Osteoblast (primary cell): ENCODE measurements at regions not wholly inside any gene's neighbourhood (a gene's known extent, or its start where the extent isn't known, plus 50 kb on each side); places are given as distances from the start of the nearest gene placed in this dataset.

Source experiments
- DNase-seq: peaks from one replicate; pipeline ENCODE4 v3.0.0; 2011; ENCODE audit warnings: low spot score, mixed read lengths; ENCODE audit not compliant: insufficient read length; ENCODE audit errors: missing footprints
- H2AFZ ChIP-seq: 2 replicates; pipeline ENCODE4 v1.6.0; 2011; ENCODE audit warnings: mild to moderate bottlenecking, low read length
- H3K27ac ChIP-seq: 2 replicates; pipeline ENCODE4 v1.5.1; 2011; ENCODE audit warnings: mild to moderate bottlenecking, low read depth, low read length, moderate library complexity
- H3K27me3 ChIP-seq: 2 replicates; pipeline ENCODE4 v1.6.0; 2012; ENCODE audit warnings: mild to moderate bottlenecking, control low read depth, inconsistent platforms, low read length, moderate library complexity; ENCODE audit not compliant: insufficient read depth
- H3K36me3 ChIP-seq: 2 replicates; pipeline ENCODE4 v1.5.1; 2011; ENCODE audit warnings: mild to moderate bottlenecking, low read length, control low read depth, moderate library complexity; ENCODE audit not compliant: insufficient read depth
- H3K4me1 ChIP-seq: 2 replicates; pipeline ENCODE4 v1.5.1; 2011; ENCODE audit warnings: mild to moderate bottlenecking, low read length, control low read depth, moderate library complexity; ENCODE audit not compliant: insufficient read depth
- H3K4me2 ChIP-seq: 2 replicates; pipeline ENCODE4 v1.6.0; 2011; ENCODE audit warnings: mild to moderate bottlenecking, low read length; ENCODE audit not compliant: insufficient read depth
- H3K4me3 ChIP-seq: fragments of 200-600 bp; sonication (generic); 3 replicates; pipeline ENCODE4 v1.5.1; 2012; ENCODE audit warnings: mild to moderate bottlenecking, low read length, inconsistent platforms; ENCODE audit not compliant: insufficient read depth
- H3K79me2 ChIP-seq: 2 replicates; pipeline ENCODE4 v1.6.0; 2012; ENCODE audit warnings: mild to moderate bottlenecking, low read length, control low read depth, inconsistent platforms; ENCODE audit not compliant: insufficient read depth
- H3K9me3 ChIP-seq: 2 replicates; pipeline ENCODE4 v1.5.1; 2011; ENCODE audit warnings: low read depth, low read length, control low read depth
- H4K20me1 ChIP-seq: 2 replicates; pipeline ENCODE4 v1.6.0; 2012; ENCODE audit warnings: mild to moderate bottlenecking, low read length, control low read depth; ENCODE audit not compliant: insufficient read depth
- CTCF ChIP-seq: IDR thresholded peaks from 2 replicates; pipeline ENCODE4 v1.5.1; 2011; ENCODE audit warnings: mild to moderate bottlenecking, low read depth, low read length, moderate library complexity; ENCODE audit errors: extremely low read depth

GRCh38 chr5:60529001-60529400 is 171.0 kb downstream of the DEPDC1B start:
- Histone ChIP-seq H3K4me3 (no peak overlapping the region), H3K4me1 (no peaks in the 10 kb centered on the region), H3K27me3 (no peaks in the 10 kb centered on the region), H3K36me3 (no peaks in the 10 kb centered on the region), H3K4me2 (no peak overlapping the region), H3K79me2 (no peaks in the 10 kb centered on the region), H4K20me1 (no peaks in the 10 kb centered on the region), H3K9me3 (no peaks in the 10 kb centered on the region), H2AFZ (no peak overlapping the region), H3K27ac (no peak overlapping the region)
- DNase-seq, result no peak
- TF ChIP-seq CTCF, result no peak

GRCh38 chr5:60527072-60527471 is 172.9 kb downstream of the DEPDC1B start:
- no peaks in the 10 kb centered on the region for H3K27me3 ChIP-seq
- DNase-seq, result no peak
- H4K20me1 ChIP-seq, result no peaks in the 10 kb centered on the region
- H3K4me3 ChIP-seq, result no peak overlapping the region
- H3K4me1 ChIP-seq, result peaks cover 9% of the 10 kb centered on the region
- TF ChIP-seq CTCF, result no peak
- no peak overlapping the region for H3K27ac ChIP-seq
- H3K4me2 ChIP-seq, result no peak overlapping the region
- no peaks in the 10 kb centered on the region for H3K9me3 ChIP-seq
- no peaks in the 10 kb centered on the region for H3K79me2 ChIP-seq
- H2AFZ ChIP-seq, result no peak overlapping the region
- H3K36me3 ChIP-seq, result no peaks in the 10 kb centered on the region

- H3K27me3 ChIP-seq, result no peaks in the 10 kb centered on the region
- no peak overlapping the region for H2AFZ ChIP-seq
- no peak overlapping the region for H3K4me3 ChIP-seq
- H3K36me3 ChIP-seq, result no peaks in the 10 kb centered on the region
- no peak overlapping the region for H3K27ac ChIP-seq
- H4K20me1 ChIP-seq, result no peaks in the 10 kb centered on the region
- H3K79me2 ChIP-seq, result no peaks in the 10 kb centered on the region
- TF ChIP-seq CTCF, result no peak
- H3K4me1 ChIP-seq, result peaks cover 15% of the 10 kb centered on the region
- no peak for DNase-seq
- no peaks in the 10 kb centered on the region for H3K9me3 ChIP-seq
- no peak overlapping the region for H3K4me2 ChIP-seq
Observed at GRCh38 chr5:60526336-60526875, 173.6 kb downstream of the DEPDC1B start.

GRCh38 chr5:60522292-60522905 is 177.6 kb downstream of the DEPDC1B start:
- Histone ChIP-seq H3K27ac (peak overlapping the region; percentile 32), H3K4me3 (peak overlapping the region; percentile 26), H3K9me3 (no peaks in the 10 kb centered on the region), H2AFZ (peak overlapping the region; percentile 88), H3K36me3 (no peaks in the 10 kb centered on the region), H3K4me1 (peaks cover 17% of the 10 kb centered on the region), H3K79me2 (no peaks in the 10 kb centered on the region), H3K4me2 (peak overlapping the region; percentile 46), H4K20me1 (no peaks in the 10 kb centered on the region), H3K27me3 (no peaks in the 10 kb centered on the region)
- TF ChIP-seq CTCF, result no peak
- peak; percentile 85 for DNase-seq
